GM12872 (cell line): ENCODE measurements at regions not wholly inside any gene's neighbourhood (a gene's known extent, or its start where the extent isn't known, plus 50 kb on each side); places are given as distances from the start of the nearest gene placed in this dataset.

Experiments
- TF ChIP-seq, protein P1 (sequence below): IDR thresholded peaks from 3 replicates; pipeline ENCODE4 v1.5.1; 2011; ENCODE audit warnings: low read depth, mild to moderate bottlenecking, low read length, moderate library complexity; ENCODE audit not compliant: insufficient read depth

DNA sequence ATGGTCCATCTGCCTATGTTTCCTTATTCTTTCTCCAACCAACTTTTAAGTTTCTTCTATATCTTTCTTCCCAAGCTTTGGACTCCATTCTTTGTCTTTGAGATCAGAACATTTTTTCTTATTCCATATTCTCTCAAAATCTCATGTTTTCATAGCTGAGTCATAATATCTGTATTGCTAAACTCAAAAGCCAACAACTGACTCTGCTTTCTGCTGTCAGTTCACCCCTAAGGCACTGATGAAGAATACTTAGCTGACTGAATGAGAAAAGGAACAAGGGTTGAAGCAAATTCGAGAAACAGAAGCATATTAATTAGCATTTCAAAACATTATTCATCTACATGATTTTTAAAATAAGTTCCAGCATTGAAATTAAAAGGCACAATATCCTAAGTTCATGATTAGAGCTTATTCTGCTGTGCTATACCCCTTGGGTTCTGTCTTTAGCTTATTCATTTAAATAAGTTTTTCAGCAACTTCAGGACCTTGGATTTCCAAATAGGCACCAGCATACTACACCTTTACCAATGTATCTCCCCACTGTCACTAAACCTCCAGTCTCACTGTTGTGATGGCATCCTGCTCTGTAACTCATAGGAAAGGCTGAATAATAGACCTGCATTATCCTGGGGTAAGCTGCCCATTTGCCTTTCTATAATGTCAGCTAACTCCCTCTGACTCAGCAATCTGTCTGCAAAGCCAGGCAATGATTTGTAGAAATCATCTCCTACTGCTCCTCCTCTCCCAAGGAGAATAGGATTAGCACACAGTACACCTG is 49.9 kb upstream of the C5orf46 start:
- TF ChIP-seq, protein P1, sequence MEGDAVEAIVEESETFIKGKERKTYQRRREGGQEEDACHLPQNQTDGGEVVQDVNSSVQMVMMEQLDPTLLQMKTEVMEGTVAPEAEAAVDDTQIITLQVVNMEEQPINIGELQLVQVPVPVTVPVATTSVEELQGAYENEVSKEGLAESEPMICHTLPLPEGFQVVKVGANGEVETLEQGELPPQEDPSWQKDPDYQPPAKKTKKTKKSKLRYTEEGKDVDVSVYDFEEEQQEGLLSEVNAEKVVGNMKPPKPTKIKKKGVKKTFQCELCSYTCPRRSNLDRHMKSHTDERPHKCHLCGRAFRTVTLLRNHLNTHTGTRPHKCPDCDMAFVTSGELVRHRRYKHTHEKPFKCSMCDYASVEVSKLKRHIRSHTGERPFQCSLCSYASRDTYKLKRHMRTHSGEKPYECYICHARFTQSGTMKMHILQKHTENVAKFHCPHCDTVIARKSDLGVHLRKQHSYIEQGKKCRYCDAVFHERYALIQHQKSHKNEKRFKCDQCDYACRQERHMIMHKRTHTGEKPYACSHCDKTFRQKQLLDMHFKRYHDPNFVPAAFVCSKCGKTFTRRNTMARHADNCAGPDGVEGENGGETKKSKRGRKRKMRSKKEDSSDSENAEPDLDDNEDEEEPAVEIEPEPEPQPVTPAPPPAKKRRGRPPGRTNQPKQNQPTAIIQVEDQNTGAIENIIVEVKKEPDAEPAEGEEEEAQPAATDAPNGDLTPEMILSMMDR = no peak
